GM12875 (cell line): ENCODE measurements at regions not wholly inside any gene's neighbourhood (a gene's known extent, or its start where the extent isn't known, plus 50 kb on each side); places are given as distances from the start of the nearest gene placed in this dataset.
A peak's percentile ranks its signal among the peaks of the same experiment; 100 is the strongest.

Source experiments
- H3K4me3 ChIP-seq: one replicate; pipeline ENCODE4 v1.5.1; 2011; ENCODE audit warnings: low read depth, low read length, control low read depth
- TF ChIP-seq, protein P1 (sequence below): IDR thresholded peaks from 2 replicates; pipeline ENCODE4 v1.5.1; 2011; ENCODE audit warnings: low read depth, mild to moderate bottlenecking, control low read depth, inconsistent platforms, low read length, moderate library complexity, borderline replicate concordance; ENCODE audit not compliant: insufficient read depth

DNA sequence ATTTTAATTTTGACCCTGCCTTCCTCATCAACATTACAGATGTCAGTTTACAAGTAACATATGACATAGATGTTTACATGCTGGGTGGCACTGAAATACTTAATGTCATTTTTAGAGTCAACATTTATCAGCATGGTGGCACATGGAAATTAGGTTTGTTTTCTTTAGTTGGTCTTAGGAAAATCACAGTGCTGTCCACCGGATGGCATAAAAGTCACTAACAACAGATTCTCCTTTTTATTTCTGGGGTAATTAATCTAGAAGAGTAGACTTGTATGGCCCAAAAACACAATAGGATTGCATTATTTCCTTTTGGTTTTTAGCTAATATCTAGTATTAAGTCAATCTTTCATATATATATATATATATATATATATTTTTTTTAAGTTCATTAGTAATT lies 88.6 kb upstream of the HHIP start:
- TF ChIP-seq, protein P1, sequence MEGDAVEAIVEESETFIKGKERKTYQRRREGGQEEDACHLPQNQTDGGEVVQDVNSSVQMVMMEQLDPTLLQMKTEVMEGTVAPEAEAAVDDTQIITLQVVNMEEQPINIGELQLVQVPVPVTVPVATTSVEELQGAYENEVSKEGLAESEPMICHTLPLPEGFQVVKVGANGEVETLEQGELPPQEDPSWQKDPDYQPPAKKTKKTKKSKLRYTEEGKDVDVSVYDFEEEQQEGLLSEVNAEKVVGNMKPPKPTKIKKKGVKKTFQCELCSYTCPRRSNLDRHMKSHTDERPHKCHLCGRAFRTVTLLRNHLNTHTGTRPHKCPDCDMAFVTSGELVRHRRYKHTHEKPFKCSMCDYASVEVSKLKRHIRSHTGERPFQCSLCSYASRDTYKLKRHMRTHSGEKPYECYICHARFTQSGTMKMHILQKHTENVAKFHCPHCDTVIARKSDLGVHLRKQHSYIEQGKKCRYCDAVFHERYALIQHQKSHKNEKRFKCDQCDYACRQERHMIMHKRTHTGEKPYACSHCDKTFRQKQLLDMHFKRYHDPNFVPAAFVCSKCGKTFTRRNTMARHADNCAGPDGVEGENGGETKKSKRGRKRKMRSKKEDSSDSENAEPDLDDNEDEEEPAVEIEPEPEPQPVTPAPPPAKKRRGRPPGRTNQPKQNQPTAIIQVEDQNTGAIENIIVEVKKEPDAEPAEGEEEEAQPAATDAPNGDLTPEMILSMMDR: no peak
- no peak overlapping the region for H3K4me3 ChIP-seq

DNA sequence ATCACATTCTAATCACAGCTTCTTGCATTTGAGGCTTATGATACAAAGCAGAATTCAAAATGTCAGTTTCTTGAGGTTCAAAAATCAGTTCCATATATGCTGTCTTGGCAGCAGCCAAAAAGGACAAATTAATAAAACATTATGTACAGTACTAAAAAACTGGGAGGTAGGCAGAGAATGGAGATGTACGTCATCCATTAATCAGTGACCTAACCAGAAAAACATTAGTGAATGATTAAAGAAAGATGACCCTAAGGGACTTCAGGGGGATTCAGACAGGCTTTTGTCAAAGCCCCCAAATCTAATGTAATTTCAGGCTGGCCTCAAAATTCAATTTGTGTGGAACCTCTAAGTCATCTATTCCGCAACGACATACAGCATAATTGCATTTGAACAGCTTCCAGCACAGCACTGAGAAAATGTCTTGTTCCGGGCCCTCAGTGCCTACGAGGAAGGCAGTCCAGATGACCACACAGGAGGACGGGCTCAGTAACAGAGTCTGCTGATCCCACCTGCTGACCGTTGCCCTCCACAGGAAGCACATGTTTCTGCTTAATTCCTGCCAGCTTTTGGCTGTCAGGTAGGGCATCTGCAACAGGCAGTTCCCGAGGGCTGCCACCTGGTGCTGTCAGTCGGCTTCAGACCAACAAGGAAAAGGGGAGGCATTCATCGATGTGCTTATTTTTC lies 83.8 kb upstream of the HHIP start:
- TF ChIP-seq, protein P1: no peak
- no peak overlapping the region for H3K4me3 ChIP-seq

DNA sequence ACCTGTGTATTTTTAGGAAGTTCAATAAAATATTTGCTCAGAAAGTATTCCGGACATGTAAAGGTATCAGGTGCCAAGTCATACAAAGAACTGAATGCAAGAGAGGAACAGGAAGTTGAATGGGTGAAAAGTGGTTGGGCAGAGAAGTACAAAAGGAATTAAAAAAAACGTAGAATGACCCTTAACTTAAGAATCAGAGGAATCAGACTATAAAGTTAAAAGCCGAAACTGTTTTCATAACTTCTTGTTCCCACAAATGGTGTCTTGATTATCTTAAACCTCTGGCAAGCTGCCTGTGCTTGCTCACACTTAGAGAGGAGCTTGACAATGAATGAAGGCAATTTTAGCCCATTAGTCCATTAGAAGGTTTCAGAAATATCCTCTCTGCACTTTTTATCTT lies 81.6 kb upstream of the HHIP start:
- TF ChIP-seq, protein P1: no peak
- H3K4me3 ChIP-seq: no peak overlapping the region

DNA sequence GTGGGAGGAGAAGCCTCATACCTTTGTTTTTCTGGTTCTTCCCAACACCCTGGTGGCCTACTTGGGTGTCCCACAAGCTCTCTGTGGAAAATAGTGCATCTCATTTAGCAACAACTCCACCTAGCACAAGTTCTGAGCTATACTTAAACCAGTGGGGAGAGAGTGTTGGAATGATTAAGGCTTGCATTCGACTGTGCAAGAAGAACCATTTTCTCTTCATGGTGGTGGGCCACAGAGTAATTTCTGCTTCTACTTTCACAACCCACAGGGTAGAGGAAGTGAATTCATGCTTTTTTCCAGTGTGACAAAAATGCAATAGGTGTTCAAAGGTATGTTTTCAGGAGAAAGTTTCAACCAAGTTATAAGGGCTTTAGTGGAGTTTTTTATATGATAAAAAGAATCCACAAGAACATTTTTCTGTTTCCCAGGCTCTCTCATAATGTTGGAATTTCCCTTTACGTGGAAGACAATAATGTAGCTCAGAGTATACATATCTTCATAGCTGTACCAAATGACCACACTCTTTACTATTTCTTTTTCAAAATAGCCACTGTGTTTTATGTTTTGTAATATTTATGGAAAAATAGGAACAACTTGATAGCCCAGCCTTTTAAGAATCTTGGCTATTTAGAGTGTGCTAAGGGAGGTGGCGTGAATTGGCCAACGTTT lies 80.3 kb upstream of the HHIP start:
- TF ChIP-seq, protein P1: no peak
- H3K4me3 ChIP-seq: no peak overlapping the region

DNA sequence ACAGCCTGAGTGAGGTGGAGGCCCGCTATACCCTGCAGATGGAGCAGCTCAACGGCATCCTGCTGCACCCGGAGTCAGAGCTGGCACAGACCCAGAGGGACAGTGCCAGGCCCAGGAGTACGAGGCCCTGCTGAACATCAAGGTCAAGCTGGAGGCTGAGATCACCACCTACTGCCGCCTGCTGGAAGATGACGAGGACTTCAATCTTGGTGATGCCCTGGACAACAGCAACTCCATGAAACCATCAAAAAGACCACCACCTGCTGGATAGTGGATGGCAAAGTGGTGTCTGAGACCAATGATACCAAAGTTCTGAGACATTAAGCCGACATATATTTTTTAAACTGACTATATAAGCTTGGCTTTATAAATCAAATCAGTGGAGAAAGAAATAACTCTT lies 73.3 kb upstream of the HHIP start:
- H3K4me3 ChIP-seq: no peak overlapping the region
- TF ChIP-seq, protein P1: peak; percentile 40; the same call in 1 of the 2 replicates

DNA sequence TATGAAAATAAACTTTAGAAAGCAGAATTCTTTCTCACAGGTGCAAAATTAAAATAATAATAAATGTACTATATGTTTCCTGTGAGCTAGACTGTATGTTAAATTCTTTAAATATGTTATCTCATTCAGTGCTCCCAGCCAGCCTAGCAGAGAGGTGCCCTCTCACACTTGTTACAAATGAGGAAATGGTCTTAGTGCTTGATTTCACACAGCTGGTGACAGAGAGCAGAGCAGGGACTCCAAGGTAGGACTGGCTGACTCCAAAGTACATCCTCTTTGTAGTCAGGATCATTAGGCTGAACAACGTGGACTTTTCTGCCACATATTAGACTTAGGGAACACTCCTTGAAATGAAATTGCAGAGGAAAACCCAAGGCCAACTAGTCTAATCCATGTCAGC lies 72.0 kb upstream of the HHIP start:
- no peak overlapping the region for H3K4me3 ChIP-seq
- TF ChIP-seq, protein P1: no peak

DNA sequence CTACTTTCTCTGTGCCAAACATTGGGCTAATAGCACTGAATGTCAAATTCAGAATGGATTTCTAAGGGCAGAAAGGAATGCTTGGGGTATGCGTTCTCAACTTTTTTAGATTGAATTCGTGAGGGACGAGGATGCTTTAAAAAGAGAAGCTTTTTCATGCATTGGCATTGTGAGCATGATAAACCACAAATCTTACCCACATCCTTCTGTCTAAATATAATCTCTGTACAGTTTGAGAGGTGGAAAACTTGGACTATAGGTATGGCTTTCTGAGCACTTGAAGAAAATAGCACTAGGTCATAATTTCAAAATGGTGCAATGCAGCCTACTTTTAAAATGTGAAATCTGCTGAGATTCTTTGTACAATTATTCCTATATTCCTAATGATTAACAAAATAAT lies 71.4 kb upstream of the HHIP start:
- H3K4me3 ChIP-seq: no peak overlapping the region
- TF ChIP-seq, protein P1: no peak
